ENCODE measurements at regions not wholly inside any gene's neighbourhood (a gene's known extent, or its start where the extent isn't known, plus 50 kb on each side); places are given as distances from the start of the nearest gene placed in this dataset.

DNA sequence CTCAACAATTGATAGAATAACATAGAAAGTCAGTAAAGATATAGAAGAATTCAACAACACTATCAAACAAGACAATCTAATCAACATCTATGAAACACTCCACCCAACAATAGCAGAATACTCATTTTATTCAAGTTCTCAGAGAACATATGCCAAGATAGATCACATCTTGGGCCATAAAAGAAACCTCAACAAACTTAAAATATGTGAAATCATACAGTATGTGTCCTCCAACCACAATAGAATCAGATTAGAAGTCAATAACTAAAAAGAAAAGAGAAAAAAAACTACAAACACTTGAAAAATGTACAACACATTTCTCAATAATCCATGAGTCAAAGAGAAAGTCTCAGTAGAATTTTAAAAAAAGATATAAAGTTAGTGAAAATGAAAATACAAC, 78.6 kb upstream of the LDB2 start:
- Histone ChIP-seq H4K20me1 (ENCODE audit: control insufficient read depth, extremely low read depth, insufficient read depth, low read length) (no peaks in the 10 kb centered on the region), H3K27me3 (ENCODE audit: control insufficient read depth, insufficient read depth, low read length) (no peaks in the 10 kb centered on the region), H3K4me3 (replicated peaks in 1 of 4; ENCODE audit: control extremely low read depth in 1 of 4, insufficient read depth in 1 of 4, low read depth in 3 of 4, low read length in 4 of 4) (no peak overlapping the region), H3K9me3 (ENCODE audit: control insufficient read depth, insufficient read depth, low read depth, low read length) (no peaks in the 10 kb centered on the region), H3K27ac (ENCODE audit: insufficient read depth, low read length) (no peak overlapping the region), H2AFZ (ENCODE audit: low read length) (no peak overlapping the region), H3K9ac (ENCODE audit: insufficient read depth, low read length) (no peak overlapping the region), H3K36me3 (ENCODE audit: control insufficient read depth, insufficient read depth, low read length) (no peaks in the 10 kb centered on the region), H3K79me2 (ENCODE audit: control insufficient read depth, insufficient read depth, low read length) (no peaks in the 10 kb centered on the region), H3K4me1 (ENCODE audit: control insufficient read depth, extremely low read depth, insufficient read depth, low read length) (no peaks in the 10 kb centered on the region), H3K4me2 (ENCODE audit: extremely low read depth, insufficient read depth, low read length) (no peak overlapping the region)
- no peak for TF ChIP-seq EZH2 (IDR thresholded peaks at IDR 0.05; ENCODE audit: low read length, missing control alignments)
- TF ChIP-seq, protein P1, sequence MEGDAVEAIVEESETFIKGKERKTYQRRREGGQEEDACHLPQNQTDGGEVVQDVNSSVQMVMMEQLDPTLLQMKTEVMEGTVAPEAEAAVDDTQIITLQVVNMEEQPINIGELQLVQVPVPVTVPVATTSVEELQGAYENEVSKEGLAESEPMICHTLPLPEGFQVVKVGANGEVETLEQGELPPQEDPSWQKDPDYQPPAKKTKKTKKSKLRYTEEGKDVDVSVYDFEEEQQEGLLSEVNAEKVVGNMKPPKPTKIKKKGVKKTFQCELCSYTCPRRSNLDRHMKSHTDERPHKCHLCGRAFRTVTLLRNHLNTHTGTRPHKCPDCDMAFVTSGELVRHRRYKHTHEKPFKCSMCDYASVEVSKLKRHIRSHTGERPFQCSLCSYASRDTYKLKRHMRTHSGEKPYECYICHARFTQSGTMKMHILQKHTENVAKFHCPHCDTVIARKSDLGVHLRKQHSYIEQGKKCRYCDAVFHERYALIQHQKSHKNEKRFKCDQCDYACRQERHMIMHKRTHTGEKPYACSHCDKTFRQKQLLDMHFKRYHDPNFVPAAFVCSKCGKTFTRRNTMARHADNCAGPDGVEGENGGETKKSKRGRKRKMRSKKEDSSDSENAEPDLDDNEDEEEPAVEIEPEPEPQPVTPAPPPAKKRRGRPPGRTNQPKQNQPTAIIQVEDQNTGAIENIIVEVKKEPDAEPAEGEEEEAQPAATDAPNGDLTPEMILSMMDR (conservative IDR thresholded peaks at IDR 0.05 in 1 of 2, IDR thresholded peaks at IDR 0.05 in 1 of 2; ENCODE audit: low read depth in 1 of 2, low read length in 2 of 2) = no peak
- no peak for DNase-seq (ENCODE audit: low read depth in 2 of 2)

DNA sequence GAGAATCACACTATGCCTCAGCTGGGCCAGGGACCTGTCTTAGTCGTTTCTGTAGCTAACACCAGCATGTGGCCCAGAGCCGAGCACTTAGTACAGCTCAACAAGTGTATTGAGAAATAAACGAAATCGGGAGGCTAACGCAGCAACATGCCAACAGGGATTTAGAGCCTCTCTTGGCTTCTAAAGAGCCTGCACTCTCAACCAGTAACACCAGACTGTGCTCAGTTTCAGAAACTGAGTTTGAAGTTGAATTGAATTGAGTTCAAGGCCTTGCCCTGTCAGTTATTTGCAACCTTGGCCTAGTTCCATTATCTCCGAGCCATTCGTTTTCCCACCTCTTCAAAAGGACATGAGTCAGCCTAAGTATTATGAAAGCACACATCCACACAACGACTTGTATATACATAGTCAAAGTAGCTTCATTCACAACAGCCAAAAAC, 71.3 kb upstream of the LDB2 start:
- TF ChIP-seq, protein P1 (conservative IDR thresholded peaks at IDR 0.05 in 1 of 2, IDR thresholded peaks at IDR 0.05 in 1 of 2; ENCODE audit: low read depth in 1 of 2, low read length in 2 of 2) = no peak
- no peak for TF ChIP-seq EZH2 (IDR thresholded peaks at IDR 0.05; ENCODE audit: low read length, missing control alignments)
- Histone ChIP-seq H3K4me3 (replicated peaks in 1 of 4; ENCODE audit: control extremely low read depth in 1 of 4, insufficient read depth in 1 of 4, low read depth in 3 of 4, low read length in 4 of 4) (no peak overlapping the region), H3K27me3 (ENCODE audit: control insufficient read depth, insufficient read depth, low read length) (no peaks in the 10 kb centered on the region), H3K4me2 (ENCODE audit: extremely low read depth, insufficient read depth, low read length) (peak overlapping the region; percentile 27), H3K9ac (ENCODE audit: insufficient read depth, low read length) (no peak overlapping the region), H3K79me2 (ENCODE audit: control insufficient read depth, insufficient read depth, low read length) (no peaks in the 10 kb centered on the region), H3K36me3 (ENCODE audit: control insufficient read depth, insufficient read depth, low read length) (no peaks in the 10 kb centered on the region), H2AFZ (ENCODE audit: low read length) (peak overlapping the region; percentile 4), H3K27ac (ENCODE audit: insufficient read depth, low read length) (no peak overlapping the region), H3K9me3 (ENCODE audit: control insufficient read depth, insufficient read depth, low read depth, low read length) (no peaks in the 10 kb centered on the region), H4K20me1 (ENCODE audit: control insufficient read depth, extremely low read depth, insufficient read depth, low read length) (no peaks in the 10 kb centered on the region), H3K4me1 (ENCODE audit: control insufficient read depth, extremely low read depth, insufficient read depth, low read length) (peaks cover 3% of the 10 kb centered on the region)
- peak; percentile 64 to 73 for DNase-seq (ENCODE audit: low read depth in 2 of 2)

- Histone ChIP-seq H3K9me3 (ENCODE audit: control insufficient read depth, insufficient read depth, low read depth, low read length) (no peaks in the 10 kb centered on the region), H3K4me3 (replicated peaks in 1 of 4; ENCODE audit: control extremely low read depth in 1 of 4, insufficient read depth in 1 of 4, low read depth in 3 of 4, low read length in 4 of 4) (no peak overlapping the region), H3K27ac (ENCODE audit: insufficient read depth, low read length) (no peak overlapping the region), H3K36me3 (ENCODE audit: control insufficient read depth, insufficient read depth, low read length) (no peaks in the 10 kb centered on the region), H3K27me3 (ENCODE audit: control insufficient read depth, insufficient read depth, low read length) (no peaks in the 10 kb centered on the region), H2AFZ (ENCODE audit: low read length) (peak overlapping the region; percentile 17), H3K4me2 (ENCODE audit: extremely low read depth, insufficient read depth, low read length) (no peak overlapping the region), H3K9ac (ENCODE audit: insufficient read depth, low read length) (no peak overlapping the region), H3K79me2 (ENCODE audit: control insufficient read depth, insufficient read depth, low read length) (no peaks in the 10 kb centered on the region), H4K20me1 (ENCODE audit: control insufficient read depth, extremely low read depth, insufficient read depth, low read length) (no peaks in the 10 kb centered on the region), H3K4me1 (ENCODE audit: control insufficient read depth, extremely low read depth, insufficient read depth, low read length) (peaks cover 3% of the 10 kb centered on the region)
- TF ChIP-seq, protein P1 (conservative IDR thresholded peaks at IDR 0.05 in 1 of 2, IDR thresholded peaks at IDR 0.05 in 1 of 2; ENCODE audit: low read depth in 1 of 2, low read length in 2 of 2) = no peak
- TF ChIP-seq EZH2 (IDR thresholded peaks at IDR 0.05; ENCODE audit: low read length, missing control alignments) = no peak
- DNase-seq (ENCODE audit: low read depth in 2 of 2) = peak; percentile 19 to 59
These were observed 69.3 kb upstream of the LDB2 start for GRCh38 chr4:16967722-16968121.
